Gastroesophageal sphincter (tissue), 4 donors: ENCODE measurements at regions not wholly inside any gene's neighbourhood (a gene's known extent, or its start where the extent isn't known, plus 50 kb on each side); places are given as distances from the start of the nearest gene placed in this dataset.
"Not testable (repeated sequence)": the region's sequence is repeated elsewhere in the genome, so short reads cannot be mapped to it uniquely, and the experiment has no call there.

ENCODE experiments used
- ATAC-seq: fragments of 150-250 bp; one replicate; pipeline ENCODE4 v1.9.1; 2016; ENCODE audit warnings: mild to moderate bottlenecking, moderate library complexity
- H3K27ac ChIP-seq, 4 donors: fragments of 200-600 bp; sonication (generic) in 3 of 4; 1 replicate in 3 of 4; 2 replicates in 1 of 4; pipeline ENCODE4 v1.5.1; 2016 to 2019
- H3K27me3 ChIP-seq: fragments of 200-600 bp; sonication (generic); one replicate; pipeline ENCODE4 v1.5.1; 2019
- H3K36me3 ChIP-seq, 2 donors: fragments of 200-600 bp; sonication (generic); one replicate each; pipeline ENCODE4 v1.5.1; 2019; ENCODE audit warnings: control low read depth in 1 of 2
- H3K4me1 ChIP-seq, 3 donors: fragments of 200-600 bp; sonication (generic); 1 replicate in 2 of 3; 2 replicates in 1 of 3; pipeline ENCODE4 v1.5.1; 2016 to 2019; ENCODE audit warnings: control low read depth in 2 of 3
- H3K4me3 ChIP-seq, 2 donors: fragments of 200-600 bp; sonication (generic); one replicate each; pipeline ENCODE4 v1.5.1; 2019; ENCODE audit warnings: mild to moderate bottlenecking in 1 of 2, moderate library complexity in 1 of 2
- H3K9me3 ChIP-seq, 3 donors: fragments of 200-600 bp; sonication (generic); one replicate each; pipeline ENCODE4 v1.5.1; 2017 to 2019; ENCODE audit warnings: control low read depth in 2 of 3
- CTCF ChIP-seq, 4 experiments: fragments of 200-600 bp in 2 of 4; fragments of 450-650 bp in 2 of 4; sonication (generic) in 1 of 4; IDR thresholded peaks; one replicate each; pipeline ENCODE4 v1.5.1; 2017 to 2019; ENCODE audit warnings: antibody characterized with exemption in 4 of 4, mild to moderate bottlenecking in 2 of 4, moderate library complexity in 2 of 4
- EP300 ChIP-seq: sonication (generic); formaldehyde crosslinking; IDR thresholded peaks from one replicate; pipeline ENCODE4 v1.6.1; 2017; ENCODE audit warnings: antibody characterized with exemption, mild to moderate bottlenecking
- POLR2A ChIP-seq, 2 donors: fragments of 450-650 bp; IDR thresholded peaks; one replicate each; pipeline ENCODE4 v1.6.1; 2017; ENCODE audit warnings: antibody characterized with exemption in 2 of 2, mild to moderate bottlenecking in 2 of 2, moderate library complexity in 1 of 2
- POLR2AphosphoS5 ChIP-seq: sonication (generic); formaldehyde crosslinking; IDR thresholded peaks from one replicate; pipeline ENCODE4 v1.6.1; 2017; ENCODE audit warnings: antibody characterized with exemption
- WGBS, 2 donors: methylation state at CpG; one replicate each; pipeline ENCODE4 v1.1.5; 2018; ENCODE audit warnings: low coverage in 1 of 2; 5-methylcytosine and 5-hydroxymethylcytosine counted together

- TF ChIP-seq POLR2AphosphoS5: no peak
- TF ChIP-seq CTCF (IDR thresholded peaks at IDR 0.05): no peak
- no peak for TF ChIP-seq EP300
- TF ChIP-seq POLR2A (IDR thresholded peaks at IDR 0.05): no peak
- Histone ChIP-seq H3K4me1 (no peaks in the 10 kb centered on the region), H3K27me3 (no peaks in the 10 kb centered on the region), H3K9me3 (peaks cover 0 to 16% (median 0%) of the 10 kb centered on the region in 3 donors), H3K36me3 (no peaks in the 10 kb centered on the region), H3K27ac (no peak overlapping the region), H3K4me3 (no peak overlapping the region)
- no peak for ATAC-seq
- 89 to 94% methylated on average over 1 of the region's 1 CpG for WGBS, 2 donors
Measured at GRCh38 chr6:105678516-105678915, 275.6 kb upstream of the PREP start.

GRCh38 chr6:105677671-105678475 lies 275.0 kb upstream of the PREP start:
- TF ChIP-seq POLR2AphosphoS5: no peak
- no peak for TF ChIP-seq CTCF (IDR thresholded peaks at IDR 0.05)
- no peak for TF ChIP-seq EP300
- TF ChIP-seq POLR2A (IDR thresholded peaks at IDR 0.05): no peak
- Histone ChIP-seq H3K4me1 (no peaks in the 10 kb centered on the region), H3K27me3 (no peaks in the 10 kb centered on the region), H3K4me3 (no peak overlapping the region), H3K9me3 (peaks cover 0 to 16% (median 0%) of the 10 kb centered on the region in 3 donors), H3K36me3 (no peaks in the 10 kb centered on the region), H3K27ac (no peak overlapping the region)
- 94 to 100% methylated on average over 1 to 2 of the region's 2 CpGs for WGBS, 2 donors
- no peak for ATAC-seq

- H3K27me3 ChIP-seq: no peaks in the 10 kb centered on the region
- peaks cover 0 to 16% (median 0%) of the 10 kb centered on the region in 3 donors for H3K9me3 ChIP-seq
- H3K27ac ChIP-seq: no peak overlapping the region
- ATAC-seq: no peak
- TF ChIP-seq POLR2A (IDR thresholded peaks at IDR 0.05): no peak
- no peak for TF ChIP-seq CTCF (IDR thresholded peaks at IDR 0.05)
- no peak for TF ChIP-seq POLR2AphosphoS5
- TF ChIP-seq EP300: no peak
- no peaks in the 10 kb centered on the region for H3K4me1 ChIP-seq
- H3K4me3 ChIP-seq: no peak overlapping the region
- WGBS, 2 donors: 88 to 89% methylated on average over 3 of the region's 3 CpGs
- H3K36me3 ChIP-seq: no peaks in the 10 kb centered on the region
Measured at GRCh38 chr6:105676857-105677256, 274.0 kb upstream of the PREP start.

DNA sequence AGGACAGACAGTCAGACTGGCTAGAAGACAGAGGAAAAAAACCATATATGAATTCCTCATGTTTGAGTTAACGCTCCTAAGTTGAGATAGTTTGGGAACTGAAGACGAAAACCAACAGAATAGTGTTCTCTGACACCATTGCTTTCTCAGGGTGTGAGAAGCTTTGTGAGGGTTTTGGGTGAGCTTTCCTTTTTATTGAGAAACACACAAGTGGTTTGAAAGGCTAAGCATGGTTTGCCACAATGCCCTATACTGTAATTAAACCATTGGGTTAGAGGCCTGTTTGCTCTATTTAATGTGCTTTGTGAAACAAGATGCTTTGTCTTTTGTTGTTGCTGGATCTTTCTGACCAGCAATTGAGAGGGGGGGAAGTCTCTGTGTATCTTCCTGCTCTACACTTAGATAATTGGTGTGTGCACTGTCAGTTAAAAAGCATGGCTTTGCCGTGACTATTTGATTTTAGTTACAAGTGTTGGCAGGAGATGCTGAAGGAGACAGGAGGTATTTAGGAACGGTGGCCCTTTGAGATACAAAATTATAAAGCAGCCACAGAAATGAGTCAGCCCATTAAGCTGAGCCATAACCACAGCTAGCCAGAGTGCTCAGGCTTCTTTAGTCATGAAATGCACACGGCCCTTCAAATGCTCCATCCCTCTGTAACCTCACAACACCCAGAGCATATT lies 273.0 kb upstream of the PREP start:
- H3K4me1 ChIP-seq: no peaks in the 10 kb centered on the region
- H3K4me3 ChIP-seq: no peak overlapping the region
- no peaks in the 10 kb centered on the region for H3K27me3 ChIP-seq
- H3K9me3 ChIP-seq: peaks cover 0 to 6% (median 0%) of the 10 kb centered on the region in 3 donors
- H3K36me3 ChIP-seq: no peaks in the 10 kb centered on the region
- 37 to 56% methylated on average over 3 to 5 of the region's 5 CpGs for WGBS, 2 donors
- TF ChIP-seq CTCF (IDR thresholded peaks at IDR 0.05) (no peak), EP300 (no peak), POLR2A (IDR thresholded peaks at IDR 0.05) (no peak), POLR2AphosphoS5 (no peak)
- no peak overlapping the region for H3K27ac ChIP-seq
- no peak for ATAC-seq

DNA sequence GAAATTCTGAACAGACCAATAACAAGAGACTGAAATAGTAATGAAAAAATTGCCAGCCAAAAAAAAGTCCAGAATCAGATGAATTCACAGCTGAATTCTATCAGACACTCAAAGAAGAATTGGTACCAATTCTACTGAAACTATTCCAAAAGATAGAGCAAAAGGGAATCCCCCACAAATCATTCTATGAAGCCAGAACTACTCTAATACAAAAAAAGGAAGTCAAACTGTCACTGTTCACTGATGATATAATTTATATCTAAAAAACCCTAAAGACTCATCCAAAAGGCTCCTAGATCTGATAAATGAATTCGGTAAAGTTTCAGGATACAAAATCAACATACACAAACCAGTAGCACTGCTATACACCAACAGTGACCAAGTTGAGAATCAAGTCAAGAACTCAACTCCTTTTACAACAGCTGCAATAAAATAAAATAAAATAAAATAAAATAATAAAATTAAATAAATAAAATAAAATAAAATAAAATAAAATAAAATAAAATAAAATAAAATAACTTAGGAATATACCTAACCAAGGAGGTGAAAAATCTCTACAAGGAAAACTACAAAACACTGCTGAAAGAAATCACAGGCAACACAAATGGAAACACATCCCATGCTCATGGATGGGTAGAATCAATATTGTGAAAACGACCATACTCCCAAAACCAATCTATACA lies 270.1 kb upstream of the PREP start:
- ATAC-seq, H3K9me3 ChIP-seq, H3K27me3 ChIP-seq, H3K4me1 ChIP-seq, H3K4me3 ChIP-seq, H3K36me3 ChIP-seq, H3K27ac ChIP-seq: not testable (repeated sequence)
- WGBS, 2 donors: 88 to 92% methylated on average over 2 of the region's 2 CpGs
